Osteocyte (in vitro differentiated cells): ENCODE measurements at regions not wholly inside any gene's neighbourhood (a gene's known extent, or its start where the extent isn't known, plus 50 kb on each side); places are given as distances from the start of the nearest gene placed in this dataset.

Experiments
- DNase-seq: peaks from one replicate; pipeline ENCODE4 v3.0.0; 2021; ENCODE audit warnings: mixed read lengths; ENCODE audit not compliant: unreplicated experiment; ENCODE audit errors: extremely low spot score
- H3K27ac Mint-ChIP-seq: one replicate; pipeline ENCODE4 v1.8.0; 2021; ENCODE audit warnings: mild to moderate bottlenecking, mixed read lengths; ENCODE audit not compliant: unreplicated experiment
- H3K27me3 Mint-ChIP-seq: one replicate; pipeline ENCODE4 v1.8.0; 2021; ENCODE audit warnings: mixed read lengths; ENCODE audit not compliant: unreplicated experiment
- H3K36me3 Mint-ChIP-seq: one replicate; pipeline ENCODE4 v1.8.0; 2021; ENCODE audit warnings: mixed read lengths; ENCODE audit not compliant: unreplicated experiment
- H3K4me1 Mint-ChIP-seq: one replicate; pipeline ENCODE4 v1.8.0; 2021; ENCODE audit warnings: mixed read lengths; ENCODE audit not compliant: unreplicated experiment
- H3K4me3 Mint-ChIP-seq: one replicate; pipeline ENCODE4 v1.8.0; 2021; ENCODE audit warnings: mild to moderate bottlenecking, moderate library complexity, mixed read lengths; ENCODE audit not compliant: unreplicated experiment
- H3K9me3 Mint-ChIP-seq: one replicate; pipeline ENCODE4 v1.8.0; 2021; ENCODE audit warnings: mixed read lengths; ENCODE audit not compliant: unreplicated experiment
- CTCF ChIP-seq: fragments of 200-600 bp; sonication (generic); IDR thresholded peaks from 2 replicates; pipeline ENCODE4 v1.5.0; 2021; ENCODE audit warnings: antibody characterized with exemption, mild to moderate bottlenecking, moderate library complexity

DNA sequence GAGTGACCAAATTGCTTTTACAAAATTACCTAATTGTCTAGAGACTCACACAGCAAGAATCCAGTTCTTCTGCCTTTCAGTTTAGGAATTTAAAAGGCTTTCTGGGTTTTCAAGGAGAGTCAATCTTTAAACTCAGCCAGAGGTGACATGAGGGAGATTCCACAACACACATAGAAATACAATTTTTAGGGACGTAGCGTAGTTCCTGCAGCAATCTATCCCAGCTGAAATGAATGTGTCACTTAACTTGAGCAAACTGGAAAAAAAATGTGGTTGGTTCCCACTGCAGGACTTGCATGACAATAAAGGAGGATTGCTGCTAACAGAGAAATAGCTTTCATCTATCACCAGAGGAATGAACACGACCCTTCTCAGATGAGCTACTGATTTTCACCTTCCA lies 269.7 kb downstream of the OTOL1 start:
- H3K27ac Mint-ChIP-seq, result no peak overlapping the region

GRCh38 chr3:161770484-161771386 lies 274.1 kb downstream of the OTOL1 start:
- H3K4me3 Mint-ChIP-seq, result no peak overlapping the region
- H3K27me3 Mint-ChIP-seq, result peaks cover 2% of the 10 kb centered on the region
- DNase-seq, result no peak
- H3K36me3 Mint-ChIP-seq, result no peaks in the 10 kb centered on the region
- no peaks in the 10 kb centered on the region for H3K9me3 Mint-ChIP-seq
- H3K4me1 Mint-ChIP-seq, result no peaks in the 10 kb centered on the region
- H3K27ac Mint-ChIP-seq, result no peak overlapping the region
- no peak for TF ChIP-seq CTCF

More for the DNA sequence above, 269.7 kb downstream of the OTOL1 start:
- Mint-ChIP-seq H3K4me1 (no peaks in the 10 kb centered on the region), H3K9me3 (no peaks in the 10 kb centered on the region), H3K36me3 (no peaks in the 10 kb centered on the region), H3K27me3 (peaks cover 3% of the 10 kb centered on the region), H3K4me3 (no peak overlapping the region)
- TF ChIP-seq CTCF, result no peak
- no peak for DNase-seq

- Mint-ChIP-seq H3K4me1 (peaks cover 3% of the 10 kb centered on the region), H3K27me3 (peaks cover 14% of the 10 kb centered on the region), H3K9me3 (peaks cover 3% of the 10 kb centered on the region), H3K4me3 (no peak overlapping the region), H3K27ac (no peak overlapping the region), H3K36me3 (no peaks in the 10 kb centered on the region)
- DNase-seq, result no peak
- no peak for TF ChIP-seq CTCF
Observed at GRCh38 chr3:161781381-161781780, 284.8 kb downstream of the OTOL1 start.

- Mint-ChIP-seq H3K4me1 (no peaks in the 10 kb centered on the region), H3K36me3 (no peaks in the 10 kb centered on the region), H3K9me3 (no peaks in the 10 kb centered on the region), H3K4me3 (no peak overlapping the region), H3K27ac (no peak overlapping the region), H3K27me3 (peaks cover 3% of the 10 kb centered on the region)
- no peak for TF ChIP-seq CTCF
- DNase-seq, result no peak
Observed at GRCh38 chr3:161793194-161793930, 296.8 kb downstream of the OTOL1 start.

GRCh38 chr3:161794551-161794950 lies 297.9 kb downstream of the OTOL1 start:
- Mint-ChIP-seq H3K4me1 (no peaks in the 10 kb centered on the region), H3K27me3 (peaks cover 3% of the 10 kb centered on the region), H3K4me3 (no peak overlapping the region), H3K9me3 (no peaks in the 10 kb centered on the region), H3K36me3 (no peaks in the 10 kb centered on the region), H3K27ac (no peak overlapping the region)
- no peak for TF ChIP-seq CTCF
- no peak for DNase-seq
